ENCODE measurements at regions not wholly inside any gene's neighbourhood (a gene's known extent, or its start where the extent isn't known, plus 50 kb on each side); places are given as distances from the start of the nearest gene placed in this dataset.

DNA sequence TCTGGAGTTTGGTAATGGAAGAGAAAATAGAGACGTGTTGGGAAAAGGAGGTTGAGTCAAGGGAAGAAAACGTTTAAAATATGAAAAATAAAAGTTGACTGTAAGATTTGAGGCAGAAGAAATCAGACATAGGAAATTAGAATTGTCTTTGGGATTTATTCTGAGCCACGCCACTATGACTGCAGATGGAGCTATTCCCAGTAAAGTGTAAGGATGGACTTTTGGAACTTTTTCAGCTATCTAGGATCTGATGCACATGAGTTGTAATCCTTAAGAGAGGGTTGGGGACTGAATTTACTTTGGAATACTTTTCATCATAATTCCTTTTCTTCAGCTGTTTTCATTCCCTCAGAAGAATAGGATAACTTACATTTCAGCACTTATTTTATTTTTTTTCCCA, 336.7 kb downstream of the FAM170A start:
- Histone ChIP-seq H3K4me2 (ENCODE audit: insufficient read depth, low read length) (no peak overlapping the region), H3K9me1 (ENCODE audit: control insufficient read depth, insufficient read depth, low read length) (no peaks in the 10 kb centered on the region), H2AFZ (ENCODE audit: low read depth, low read length) (no peak overlapping the region), H3K27ac (ENCODE audit: extremely low read depth, low read depth, low read length) (no peak overlapping the region), H3K36me3 (ENCODE audit: control insufficient read depth, insufficient read depth, low read length) (no peaks in the 10 kb centered on the region), H3K4me1 (replicated peaks in 1 of 2; ENCODE audit: control insufficient read depth in 2 of 2, insufficient read depth in 2 of 2, low read length in 2 of 2) (no peaks in the 10 kb centered on the region), H3K4me3 (no peak overlapping the region), H3K9ac (ENCODE audit: insufficient read depth in 1 of 2, low read depth in 2 of 2, low read length in 2 of 2) (no peak overlapping the region), H3K9me3 (replicated peaks; ENCODE audit: control insufficient read depth, insufficient read depth, low read depth, low read length) (peaks cover 2% of the 10 kb centered on the region; the same call in 1 of the 2 replicates), H3K79me2 (ENCODE audit: control insufficient read depth, insufficient read depth, low read length) (no peaks in the 10 kb centered on the region), H3K27me3 (ENCODE audit: control insufficient read depth in 2 of 2, insufficient read depth in 2 of 2, low read length in 2 of 2) (no peaks in the 10 kb centered on the region), H4K20me1 (replicated peaks; ENCODE audit: control insufficient read depth, insufficient read depth, low read length) (no peaks in the 10 kb centered on the region)
- in situ Hi-C loops (cut with MboI) (no loop called here), intact Hi-C loops (cut with micrococcal nuclease) (no loop called here)
- CTCF ChIA-PET (ENCODE audit: low intra/inter-chr PET ratio): interaction anchor here (0.6 kb wide), 1 partner anchor 326 kb away, joined by 3 read pairs; no protein-coding TSS in a partner anchor
- TF ChIP-seq, protein P1, sequence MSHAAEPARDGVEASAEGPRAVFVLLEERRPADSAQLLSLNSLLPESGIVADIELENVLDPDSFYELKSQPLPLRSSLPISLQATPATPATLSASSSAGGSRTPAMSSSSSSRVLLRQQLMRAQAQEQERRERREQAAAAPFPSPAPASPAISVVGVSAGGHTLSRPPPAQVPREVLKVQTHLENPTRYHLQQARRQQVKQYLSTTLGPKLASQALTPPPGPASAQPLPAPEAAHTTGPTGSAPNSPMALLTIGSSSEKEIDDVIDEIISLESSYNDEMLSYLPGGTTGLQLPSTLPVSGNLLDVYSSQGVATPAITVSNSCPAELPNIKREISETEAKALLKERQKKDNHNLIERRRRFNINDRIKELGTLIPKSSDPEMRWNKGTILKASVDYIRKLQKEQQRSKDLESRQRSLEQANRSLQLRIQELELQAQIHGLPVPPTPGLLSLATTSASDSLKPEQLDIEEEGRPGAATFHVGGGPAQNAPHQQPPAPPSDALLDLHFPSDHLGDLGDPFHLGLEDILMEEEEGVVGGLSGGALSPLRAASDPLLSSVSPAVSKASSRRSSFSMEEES (CRISPR knock-in tag; IDR thresholded peaks at IDR 0.05): no peak
- TF ChIP-seq PCBP2 (IDR thresholded peaks at IDR 0.05; ENCODE audit: low read depth, low read length, poor library complexity, severe bottlenecking) (no peak), MTA2 (IDR thresholded peaks at IDR 0.05; ENCODE audit: low read depth) (no peak), TAF7 (tag; IDR thresholded peaks at IDR 0.05) (no peak), ZNF77 (CRISPR knock-in tag; IDR thresholded peaks at IDR 0.05) (no peak), SMARCC2 (IDR thresholded peaks at IDR 0.05; ENCODE audit: low read depth) (no peak), HIVEP1 (CRISPR knock-in tag; IDR thresholded peaks at IDR 0.05) (no peak), PRPF4 (IDR thresholded peaks at IDR 0.05; ENCODE audit: insufficient read depth, low read depth, low read length, poor library complexity, severe bottlenecking) (no peak), ZNF561 (CRISPR knock-in tag; conservative IDR thresholded peaks at IDR 0.05) (no peak), KLF13 (tag; IDR thresholded peaks at IDR 0.05; ENCODE audit: borderline replicate concordance, low read depth) (no peak), GABPB2 (CRISPR knock-in tag; conservative IDR thresholded peaks at IDR 0.05) (no peak), KDM2B (CRISPR knock-in tag; IDR thresholded peaks at IDR 0.05) (no peak), TCFL5 (CRISPR knock-in tag; conservative IDR thresholded peaks at IDR 0.05) (no peak), ZFP30 (CRISPR knock-in tag; IDR thresholded peaks at IDR 0.05; ENCODE audit: borderline replicate concordance) (no peak), ZFP36 (IDR thresholded peaks at IDR 0.05; ENCODE audit: low read depth, low read length, partially characterized antibody) (no peak), ZEB2 (IDR thresholded peaks at IDR 0.05) (no peak)
- TF ChIP-seq, protein P2, sequence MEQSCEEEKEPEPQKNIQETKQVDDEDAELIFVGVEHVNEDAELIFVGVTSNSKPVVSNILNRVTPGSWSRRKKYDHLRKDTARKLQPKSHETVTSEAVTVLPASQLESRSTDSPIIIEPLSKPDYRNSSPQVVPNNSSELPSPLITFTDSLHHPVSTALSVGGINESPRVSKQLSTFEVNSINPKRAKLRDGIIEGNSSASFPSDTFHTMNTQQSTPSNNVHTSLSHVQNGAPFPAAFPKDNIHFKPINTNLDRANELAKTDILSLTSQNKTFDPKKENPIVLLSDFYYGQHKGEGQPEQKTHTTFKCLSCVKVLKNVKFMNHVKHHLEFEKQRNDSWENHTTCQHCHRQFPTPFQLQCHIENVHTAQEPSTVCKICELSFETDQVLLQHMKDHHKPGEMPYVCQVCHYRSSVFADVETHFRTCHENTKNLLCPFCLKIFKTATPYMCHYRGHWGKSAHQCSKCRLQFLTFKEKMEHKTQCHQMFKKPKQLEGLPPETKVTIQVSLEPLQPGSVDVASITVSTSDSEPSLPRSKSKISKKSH (CRISPR knock-in tag; IDR thresholded peaks at IDR 0.05): no peak
- TF ChIP-seq, protein P3, sequence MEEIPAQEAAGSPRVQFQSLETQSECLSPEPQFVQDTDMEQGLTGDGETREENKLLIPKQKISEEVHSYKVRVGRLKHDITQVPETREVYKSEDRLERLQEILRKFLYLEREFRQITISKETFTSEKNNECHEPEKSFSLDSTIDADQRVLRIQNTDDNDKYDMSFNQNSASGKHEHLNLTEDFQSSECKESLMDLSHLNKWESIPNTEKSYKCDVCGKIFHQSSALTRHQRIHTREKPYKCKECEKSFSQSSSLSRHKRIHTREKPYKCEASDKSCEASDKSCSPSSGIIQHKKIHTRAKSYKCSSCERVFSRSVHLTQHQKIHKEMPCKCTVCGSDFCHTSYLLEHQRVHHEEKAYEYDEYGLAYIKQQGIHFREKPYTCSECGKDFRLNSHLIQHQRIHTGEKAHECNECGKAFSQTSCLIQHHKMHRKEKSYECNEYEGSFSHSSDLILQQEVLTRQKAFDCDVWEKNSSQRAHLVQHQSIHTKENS (CRISPR knock-in tag; IDR thresholded peaks at IDR 0.05): no peak
- DNase-seq (ENCODE audit: extremely low read depth in 1 of 4, low spot score in 3 of 4): no peak
- FAIRE-seq: no peak
- no TSS peak for BruUV-seq (replicated peaks)
- ATAC-seq: no peak
- WGBS (ENCODE audit: insufficient coverage, low coverage, missing lambda C conversion rate): 0% methylated on average over 3 of the region's 3 CpGs
- POLR2A ChIA-PET: no interaction called here

Measured in K562 (cell line).